H9 (cell line): ENCODE measurements at regions not wholly inside any gene's neighbourhood (a gene's known extent, or its start where the extent isn't known, plus 50 kb on each side); places are given as distances from the start of the nearest gene placed in this dataset.

Experiments
- DNase-seq: peaks from one replicate; pipeline ENCODE4 v3.0.0-alpha.2; 2017
- H2AFZ ChIP-seq: one replicate; pipeline ENCODE4 v1.6.1; 2013; ENCODE audit warnings: mild to moderate bottlenecking, low read length, control low read depth, moderate library complexity
- H2AK5ac ChIP-seq: 2 replicates; pipeline ENCODE4 v1.6.1; 2013; ENCODE audit warnings: low read length, control low read depth, mixed read lengths; ENCODE audit not compliant: insufficient read length
- H2BK120ac ChIP-seq: one replicate; pipeline ENCODE4 v1.6.1; 2013; ENCODE audit warnings: low read depth, mild to moderate bottlenecking, low read length, control low read depth, inconsistent platforms; ENCODE audit not compliant: poor library complexity, severe bottlenecking
- H2BK12ac ChIP-seq: 2 replicates; pipeline ENCODE4 v1.6.1; 2013; ENCODE audit warnings: low read length, control low read depth, mixed read lengths, low read depth; ENCODE audit not compliant: insufficient read length
- H2BK15ac ChIP-seq: 2 replicates; pipeline ENCODE4 v1.6.1; 2013; ENCODE audit warnings: low read depth, low read length, control low read depth
- H2BK20ac ChIP-seq: one replicate; pipeline ENCODE4 v1.6.1; 2013; ENCODE audit warnings: low read depth, mild to moderate bottlenecking, low read length, control low read depth, inconsistent platforms; ENCODE audit not compliant: poor library complexity, severe bottlenecking
- H2BK5ac ChIP-seq: 2 replicates; pipeline ENCODE4 v1.6.1; 2013; ENCODE audit warnings: low read length, control low read depth, mixed read lengths; ENCODE audit not compliant: insufficient read length
- H3K14ac ChIP-seq: 2 replicates; pipeline ENCODE4 v1.6.1; 2013; ENCODE audit warnings: low read length, control low read depth; ENCODE audit not compliant: insufficient read depth
- H3K18ac ChIP-seq: 2 replicates; pipeline ENCODE4 v1.6.1; 2013; ENCODE audit warnings: low read depth, mild to moderate bottlenecking, mixed read lengths, low read length, control low read depth; ENCODE audit not compliant: insufficient read length
- H3K23ac ChIP-seq: 2 replicates; pipeline ENCODE4 v1.6.1; 2013; ENCODE audit warnings: low read length, control low read depth, mixed read lengths, low read depth; ENCODE audit not compliant: insufficient read length
- H3K23me2 ChIP-seq: 2 replicates; pipeline ENCODE4 v1.6.1; 2013; ENCODE audit warnings: low read depth, mild to moderate bottlenecking, mixed read lengths, low read length, control low read depth; ENCODE audit not compliant: insufficient read length, poor library complexity, severe bottlenecking
- H3K27ac ChIP-seq: 2 replicates; pipeline ENCODE4 v1.5.1; 2013; ENCODE audit warnings: low read length, control low read depth, mixed read lengths, low read depth; ENCODE audit not compliant: insufficient read length
- H3K27me3 ChIP-seq: 2 replicates; pipeline ENCODE4 v1.6.1; 2013; ENCODE audit warnings: low read length, control low read depth, inconsistent platforms; ENCODE audit not compliant: insufficient read depth
- H3K4ac ChIP-seq: 2 replicates; pipeline ENCODE4 v1.6.1; 2013; ENCODE audit warnings: low read depth, mild to moderate bottlenecking, control low read depth, inconsistent platforms, low read length, moderate library complexity
- H3K4me1 ChIP-seq: 2 replicates; pipeline ENCODE4 v1.6.1; 2013; ENCODE audit warnings: low read length, control low read depth, inconsistent platforms; ENCODE audit not compliant: insufficient read depth
- H3K4me2 ChIP-seq: 2 replicates; pipeline ENCODE4 v1.6.1; 2013; ENCODE audit warnings: low read length, control low read depth, mixed read lengths; ENCODE audit not compliant: insufficient read length, insufficient read depth
- H3K56ac ChIP-seq: 2 replicates; pipeline ENCODE4 v1.6.1; 2013; ENCODE audit warnings: low read depth, mild to moderate bottlenecking, mixed read lengths, low read length, control low read depth; ENCODE audit not compliant: insufficient read length
- H3K79me1 ChIP-seq: 2 replicates; pipeline ENCODE4 v1.6.1; 2013; ENCODE audit warnings: low read depth, mild to moderate bottlenecking, moderate library complexity, low read length, control low read depth, inconsistent platforms; ENCODE audit not compliant: insufficient read depth, poor library complexity, severe bottlenecking
- H3K79me2 ChIP-seq: 2 replicates; pipeline ENCODE4 v1.6.1; 2013; ENCODE audit warnings: low read length, control low read depth, inconsistent platforms; ENCODE audit not compliant: insufficient read depth
- H3K9ac ChIP-seq: 2 replicates; pipeline ENCODE4 v1.6.1; 2013; ENCODE audit warnings: low read length, control low read depth, mixed read lengths; ENCODE audit not compliant: insufficient read length; ENCODE audit errors: extremely low read depth
- H3K9me3 ChIP-seq: one replicate; pipeline ENCODE4 v1.6.1; 2013; ENCODE audit warnings: low read depth, low read length, inconsistent platforms; ENCODE audit not compliant: control insufficient read depth
- H3T11ph ChIP-seq: one replicate; pipeline ENCODE4 v1.6.1; 2013; ENCODE audit warnings: mild to moderate bottlenecking, low read length, control low read depth, inconsistent platforms
- H4K20me1 ChIP-seq: one replicate; pipeline ENCODE4 v1.6.1; 2013; ENCODE audit not compliant: control insufficient read depth, insufficient read length, insufficient read depth
- H4K5ac ChIP-seq: 2 replicates; pipeline ENCODE4 v1.6.1; 2013; ENCODE audit warnings: low read depth, mild to moderate bottlenecking, mixed read lengths, low read length, control low read depth; ENCODE audit not compliant: insufficient read length
- H4K8ac ChIP-seq: replicated peaks from 2 replicates; pipeline ENCODE4 v1.6.1; 2013; ENCODE audit warnings: low read length, control low read depth, mixed read lengths, low read depth; ENCODE audit not compliant: insufficient read length
- H4K91ac ChIP-seq: 2 replicates; pipeline ENCODE4 v1.6.1; 2013; ENCODE audit warnings: low read depth, mild to moderate bottlenecking, moderate library complexity, mixed read lengths, low read length, control low read depth; ENCODE audit not compliant: insufficient read length
- H3K27ac Mint-ChIP-seq, 3 experiments: 2 replicates in 2 of 3; 3 replicates in 1 of 3; pipeline ENCODE4 v1.8.0; 2020 to 2021; ENCODE audit warnings: mixed read lengths in 3 of 3, mild to moderate bottlenecking in 1 of 3, moderate library complexity in 1 of 3
- H3K27me3 Mint-ChIP-seq: 2 replicates; pipeline ENCODE4 v1.8.0; 2021; ENCODE audit warnings: low read depth, mild to moderate bottlenecking, moderate library complexity, mixed read lengths
- H3K36me3 Mint-ChIP-seq, 3 experiments: 2 replicates in 2 of 3; 3 replicates in 1 of 3; pipeline ENCODE4 v1.8.0; 2020 to 2021; ENCODE audit warnings: low read depth in 3 of 3, mixed read lengths in 3 of 3; ENCODE audit not compliant: insufficient read depth in 1 of 3
- H3K4me1 Mint-ChIP-seq, 2 experiments: 2 replicates each; pipeline ENCODE4 v1.8.0; 2020; ENCODE audit warnings: mixed read lengths in 2 of 2
- H3K4me3 Mint-ChIP-seq, 2 experiments: 2 replicates in 1 of 2; 3 replicates in 1 of 2; pipeline ENCODE4 v1.8.0; 2020 to 2021; ENCODE audit warnings: mild to moderate bottlenecking in 2 of 2, mixed read lengths in 2 of 2, moderate library complexity in 1 of 2
- H3K9me3 Mint-ChIP-seq, 2 experiments: 2 replicates in 1 of 2; 3 replicates in 1 of 2; pipeline ENCODE4 v1.8.0; 2020; ENCODE audit warnings: mild to moderate bottlenecking in 2 of 2, mixed read lengths in 2 of 2, moderate library complexity in 1 of 2
- CTCF ChIP-seq: fragments of 200-600 bp; sonication (generic); conservative IDR thresholded peaks from 3 replicates; pipeline ENCODE4 v1.8.0; 2021; ENCODE audit warnings: antibody characterized with exemption, mild to moderate bottlenecking
- WGBS: extraction: QIAGEN DNeasy Blood & Tissue Kit; methylation state at CpG from one replicate; pipeline ENCODE4 v1.1.7; 2013; ENCODE audit warnings: missing lambda C conversion rate, low lambda C conversion rate, mixed read lengths; ENCODE audit not compliant: insufficient read length; ENCODE audit errors: extremely low coverage; 5-methylcytosine and 5-hydroxymethylcytosine counted together

DNA sequence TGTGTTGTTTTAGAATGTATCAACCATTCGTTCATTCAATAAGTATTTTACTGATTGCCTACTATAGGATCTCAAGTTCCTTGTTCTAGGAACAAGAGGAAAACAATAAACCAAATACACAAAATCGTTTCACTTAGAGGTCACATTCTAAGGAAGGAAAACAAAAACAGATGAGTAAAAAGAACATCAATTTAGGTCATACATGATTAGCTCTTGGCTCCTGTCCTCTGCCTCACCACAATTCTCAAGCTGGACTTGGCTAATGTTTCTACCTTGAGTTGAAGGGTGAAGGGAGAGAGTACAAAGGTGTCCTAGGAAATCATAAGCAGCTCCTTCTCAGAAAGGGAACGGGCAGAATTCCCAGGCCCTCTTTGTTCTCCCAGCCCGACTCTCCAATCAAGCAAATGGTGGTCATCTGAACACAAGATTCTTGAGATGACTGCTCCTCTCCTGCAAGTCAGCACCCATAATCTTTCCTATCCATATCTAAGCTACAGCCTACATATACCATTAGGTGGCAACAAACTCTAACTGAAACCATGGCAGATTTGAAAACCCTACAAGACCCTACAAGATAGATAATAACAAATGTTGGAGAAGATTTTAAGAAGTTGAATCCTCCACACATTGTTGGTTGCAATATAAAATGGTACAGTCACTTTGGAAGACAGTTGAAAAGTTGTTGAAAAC lies 76.0 kb downstream of the CBLN2 start:
- Histone ChIP-seq H3K79me1 (no peaks in the 10 kb centered on the region), H4K20me1 (no peaks in the 10 kb centered on the region), H2BK120ac (no peak overlapping the region), H2BK5ac (no peak overlapping the region), H3K4me2 (no peak overlapping the region), H3K56ac (no peak overlapping the region), H3K14ac (no peak overlapping the region), H3K4ac (no peak overlapping the region), H3K4me1 (no peaks in the 10 kb centered on the region), H3K9ac (no peak overlapping the region), H2AFZ (no peak overlapping the region), H4K91ac (no peak overlapping the region), H3K23ac (no peak overlapping the region), H2BK12ac (no peak overlapping the region), H3K27ac (no peak overlapping the region), H4K5ac (no peak overlapping the region), H2BK15ac (no peak overlapping the region), H4K8ac (no peak overlapping the region), H3K18ac (no peak overlapping the region), H2AK5ac (no peak overlapping the region), H3K79me2 (no peaks in the 10 kb centered on the region), H3T11ph (no peak overlapping the region), H2BK20ac (no peak overlapping the region), H3K23me2 (no peaks in the 10 kb centered on the region), H3K9me3 (no peaks in the 10 kb centered on the region), H3K27me3 (no peaks in the 10 kb centered on the region)
- Mint-ChIP-seq H3K4me3 (no peak overlapping the region), H3K27me3 (peaks cover 49% of the 10 kb centered on the region), H3K9me3 (peaks cover 2 to 8% of the 10 kb centered on the region in 2 experiments; a peak in 4 of 5 replicates), H3K36me3 (peaks cover 0 to 10% (median 0%) of the 10 kb centered on the region in 3 experiments; a peak in 2 of 7 replicates), H3K27ac (no peak overlapping the region), H3K4me1 (peaks cover 2 to 6% of the 10 kb centered on the region in 2 experiments)
- WGBS = no CpG with 5 or more reads among the region's 4 CpGs
- no peak for TF ChIP-seq CTCF
- no peak for DNase-seq
